GM13977 (cell line): ENCODE measurements at regions not wholly inside any gene's neighbourhood (a gene's known extent, or its start where the extent isn't known, plus 50 kb on each side); places are given as distances from the start of the nearest gene placed in this dataset.

Source experiments
- DNase-seq: peaks from one replicate; pipeline ENCODE4 v3.0.0; 2012; ENCODE audit warnings: low spot score
- in situ Hi-C: fragments of 300-500 bp; cut with MboI; formaldehyde crosslinking; loops from one replicate; pipeline ENCODE4 v1.12.0; 2022; ENCODE audit warnings: low sequenced_read_pairs, low pct_unique_long_range_greater_than_20kb, mixed read lengths, inconsistent platforms; ENCODE audit not compliant: unreplicated experiment
- TF ChIP-seq, protein P1 (sequence below): IDR thresholded peaks from 2 replicates; pipeline ENCODE4 v1.5.1; 2012; ENCODE audit warnings: mild to moderate bottlenecking, control low read depth; ENCODE audit not compliant: insufficient read depth; ENCODE audit errors: extremely low read depth, missing control alignments

DNA sequence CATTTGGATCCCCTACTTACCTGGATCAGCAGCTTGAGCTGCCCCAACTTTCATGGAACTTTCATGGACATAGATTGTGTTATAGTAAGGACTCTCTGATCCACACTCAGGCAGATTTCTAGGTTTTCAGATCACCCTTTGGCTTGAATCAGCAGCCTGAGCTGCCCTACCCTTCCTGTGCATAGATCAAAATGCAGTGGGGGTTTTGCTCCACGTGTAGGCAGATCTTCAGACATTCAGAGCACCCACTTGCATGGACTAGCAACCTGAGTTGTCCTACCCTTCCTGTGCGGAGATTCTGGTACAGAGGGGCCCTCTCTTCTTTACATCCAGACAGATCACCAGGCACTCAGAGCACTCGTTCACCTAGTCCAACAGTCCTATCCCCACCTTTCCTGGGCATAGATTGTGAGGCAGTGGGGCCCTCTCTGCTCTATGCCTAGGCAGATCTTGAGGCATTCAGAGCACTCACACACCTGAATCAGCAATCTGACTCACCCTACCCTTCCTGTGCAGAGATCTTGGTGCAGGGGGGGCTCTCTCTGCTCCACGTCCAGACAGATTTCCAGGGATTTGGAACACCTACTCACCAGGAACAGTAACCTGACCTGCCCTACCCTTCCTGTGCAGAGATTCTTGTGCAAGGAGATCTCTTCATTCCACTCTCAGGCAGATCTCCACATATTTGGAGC lies 705.2 kb upstream of the NRSN1 start:
- DNase-seq: no peak
- TF ChIP-seq, protein P1, sequence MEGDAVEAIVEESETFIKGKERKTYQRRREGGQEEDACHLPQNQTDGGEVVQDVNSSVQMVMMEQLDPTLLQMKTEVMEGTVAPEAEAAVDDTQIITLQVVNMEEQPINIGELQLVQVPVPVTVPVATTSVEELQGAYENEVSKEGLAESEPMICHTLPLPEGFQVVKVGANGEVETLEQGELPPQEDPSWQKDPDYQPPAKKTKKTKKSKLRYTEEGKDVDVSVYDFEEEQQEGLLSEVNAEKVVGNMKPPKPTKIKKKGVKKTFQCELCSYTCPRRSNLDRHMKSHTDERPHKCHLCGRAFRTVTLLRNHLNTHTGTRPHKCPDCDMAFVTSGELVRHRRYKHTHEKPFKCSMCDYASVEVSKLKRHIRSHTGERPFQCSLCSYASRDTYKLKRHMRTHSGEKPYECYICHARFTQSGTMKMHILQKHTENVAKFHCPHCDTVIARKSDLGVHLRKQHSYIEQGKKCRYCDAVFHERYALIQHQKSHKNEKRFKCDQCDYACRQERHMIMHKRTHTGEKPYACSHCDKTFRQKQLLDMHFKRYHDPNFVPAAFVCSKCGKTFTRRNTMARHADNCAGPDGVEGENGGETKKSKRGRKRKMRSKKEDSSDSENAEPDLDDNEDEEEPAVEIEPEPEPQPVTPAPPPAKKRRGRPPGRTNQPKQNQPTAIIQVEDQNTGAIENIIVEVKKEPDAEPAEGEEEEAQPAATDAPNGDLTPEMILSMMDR: no peak
- in situ Hi-C loops: no loop called here

DNA sequence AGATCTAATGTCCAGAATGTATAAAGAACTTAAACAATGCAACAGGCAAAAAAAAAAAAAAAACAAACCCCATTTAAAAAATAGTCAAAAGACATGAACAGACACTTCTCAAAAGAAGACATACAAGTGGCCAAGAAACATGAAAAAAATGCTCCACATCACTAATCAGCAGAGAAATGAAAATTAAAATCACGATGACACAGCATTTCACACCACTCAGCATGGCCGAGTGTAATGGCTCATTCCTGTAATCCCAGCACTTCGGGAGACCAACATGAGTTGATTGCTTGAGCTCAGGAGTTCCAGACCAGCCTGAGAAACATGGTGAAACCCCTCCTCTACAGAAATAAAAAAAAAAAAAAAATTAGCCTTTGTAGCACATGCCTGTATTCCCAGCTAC lies 701.4 kb upstream of the NRSN1 start:
- no peak for DNase-seq
- TF ChIP-seq, protein P1: no peak
- in situ Hi-C loops: no loop called here

DNA sequence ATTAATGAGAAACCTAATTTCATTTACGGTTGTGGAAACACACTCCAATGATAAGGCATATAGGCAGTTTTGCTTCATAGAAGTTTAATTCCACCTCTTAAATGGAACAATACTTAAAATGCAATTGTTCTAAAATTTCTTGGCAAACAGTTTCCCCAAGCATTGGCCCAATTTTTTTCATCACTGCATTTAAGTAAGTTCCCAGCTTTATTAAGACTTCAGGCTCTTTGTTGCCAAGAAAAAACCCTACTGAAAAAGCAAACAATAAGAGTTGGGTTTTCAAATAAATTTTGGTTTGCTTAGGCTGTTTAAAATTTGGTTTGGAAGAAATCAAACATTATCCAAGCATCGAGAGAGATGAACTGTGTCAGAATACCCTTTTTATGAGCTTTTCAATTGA lies 690.9 kb upstream of the NRSN1 start:
- TF ChIP-seq, protein P1: no peak
- no peak for DNase-seq
- in situ Hi-C loops: no loop called here

DNA sequence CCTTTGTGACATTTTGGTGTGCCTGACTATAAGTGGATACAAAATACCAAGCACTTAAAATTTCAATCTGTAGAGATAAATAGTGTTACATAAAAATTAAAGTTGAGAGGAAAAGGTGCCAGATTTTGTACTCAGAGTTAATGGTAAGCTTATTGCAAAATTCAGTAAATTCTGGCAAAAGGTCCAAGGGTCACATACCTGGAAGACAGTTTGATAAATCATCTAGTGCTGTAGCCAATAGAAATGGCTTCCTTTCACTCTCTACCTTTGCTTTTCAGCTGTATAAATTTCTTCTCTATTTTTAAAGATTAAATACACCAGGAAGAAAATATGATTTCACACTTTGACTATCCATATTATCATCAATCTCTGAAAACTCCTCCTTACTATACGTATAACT lies 690.2 kb upstream of the NRSN1 start:
- in situ Hi-C loops: no loop called here
- DNase-seq: no peak

DNA sequence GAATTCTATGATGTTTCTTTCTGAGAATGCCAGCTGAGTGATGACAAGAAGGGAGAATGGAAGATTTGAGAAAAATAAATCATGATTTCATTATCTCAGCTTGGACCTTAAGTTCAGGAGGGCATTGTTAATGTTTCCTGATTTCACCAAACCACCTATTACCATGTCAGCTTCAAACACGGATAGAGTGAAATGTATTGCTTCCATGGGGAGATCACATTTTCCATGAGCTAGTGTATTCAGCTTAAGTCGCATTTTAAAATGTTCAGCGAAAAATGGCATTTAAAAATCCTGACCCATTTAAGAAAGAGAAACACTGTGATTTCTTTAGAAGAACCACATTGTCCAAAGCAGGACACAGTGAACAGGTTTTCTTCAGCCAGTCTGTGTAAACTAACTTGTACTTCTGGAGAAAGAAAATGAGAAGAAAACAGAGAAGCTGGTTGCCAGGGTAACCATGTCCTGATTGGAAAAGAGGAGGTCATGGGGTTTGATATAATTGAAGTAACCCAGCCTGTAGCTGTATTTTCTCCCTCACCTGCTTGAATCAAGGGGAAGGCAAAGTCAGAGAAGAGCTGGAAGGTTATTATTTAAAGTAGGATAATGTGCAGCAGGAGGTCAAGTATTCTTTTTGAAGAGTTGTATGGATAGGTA lies 684.1 kb upstream of the NRSN1 start:
- TF ChIP-seq, protein P1: no peak
- no peak for DNase-seq
- in situ Hi-C loops: no loop called here

More for the DNA sequence above, 690.2 kb upstream of the NRSN1 start:
- TF ChIP-seq, protein P1: no peak

DNA sequence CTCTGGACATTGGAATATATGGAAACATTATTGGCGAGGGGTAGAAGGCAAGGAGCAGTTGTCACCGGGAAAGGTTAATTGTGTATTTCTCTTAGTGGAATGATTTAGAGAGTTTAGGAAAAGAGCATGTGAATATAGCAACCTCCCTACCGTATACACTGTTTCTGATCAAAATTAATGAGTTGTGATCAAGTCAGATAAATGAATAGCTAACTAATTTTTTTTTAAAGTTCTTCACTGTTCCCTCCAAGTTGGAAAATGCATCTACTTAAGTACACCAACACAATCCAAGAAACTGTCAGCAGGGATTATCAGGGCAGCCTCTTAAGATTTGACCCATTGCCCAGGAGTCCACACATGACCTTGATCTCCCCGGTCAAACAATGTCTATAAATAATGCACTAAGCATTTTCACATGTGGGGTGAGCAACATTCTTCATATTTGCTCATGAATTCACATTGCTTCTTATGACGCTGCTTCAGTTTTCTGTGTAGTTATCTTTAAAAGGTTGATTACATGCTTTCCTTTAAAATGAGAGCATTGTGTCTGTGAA lies 680.8 kb upstream of the NRSN1 start:
- in situ Hi-C loops: no loop called here

More for the DNA sequence above, 680.8 kb upstream of the NRSN1 start:
- TF ChIP-seq, protein P1: no peak
- no peak for DNase-seq
